Brain pericyte (primary cell): ENCODE measurements at regions not wholly inside any gene's neighbourhood (a gene's known extent, or its start where the extent isn't known, plus 50 kb on each side); places are given as distances from the start of the nearest gene placed in this dataset.

Experiments
- DNase-seq: peaks from one replicate; pipeline ENCODE4 v3.0.0-alpha.2; 2012; ENCODE audit warnings: low read depth, low spot score

- no peak for DNase-seq
Measured at GRCh38 chr16:47971225-47971624, 184.6 kb downstream of the ABCC12 start.

DNA sequence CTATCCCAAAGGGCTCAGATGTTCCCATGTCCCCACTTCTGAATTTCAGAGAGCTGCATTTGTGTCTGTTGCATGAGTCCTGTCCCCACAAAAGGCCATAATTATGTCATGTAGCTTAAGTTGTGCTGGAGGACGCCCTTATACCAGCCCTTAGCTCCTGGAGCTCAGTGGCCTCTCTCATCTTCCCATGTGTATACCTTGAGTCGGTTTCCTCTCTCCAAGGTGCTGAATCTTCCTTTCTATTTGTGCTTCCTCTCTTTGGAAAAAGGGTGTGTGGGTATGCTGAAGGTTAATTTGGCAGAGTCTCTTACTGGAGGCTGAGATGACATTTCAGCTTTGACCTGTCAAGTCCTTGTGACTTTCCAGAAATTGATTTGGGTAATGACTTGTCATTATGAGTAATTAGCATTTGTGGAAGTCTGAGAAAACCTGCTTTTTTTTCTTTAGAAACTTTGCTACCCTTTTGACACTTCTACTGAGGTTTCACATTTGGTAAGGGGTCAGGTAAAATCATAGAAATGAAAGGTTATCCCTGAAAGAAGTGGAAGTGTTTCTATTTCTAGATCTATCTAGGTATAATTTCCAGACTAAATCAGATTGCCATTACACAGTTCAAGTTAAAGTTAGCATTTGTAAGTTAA lies 185.4 kb downstream of the ABCC12 start:
- no peak for DNase-seq

GRCh38 chr16:47967374-47967773 lies 188.4 kb downstream of the ABCC12 start:
- no peak for DNase-seq

DNA sequence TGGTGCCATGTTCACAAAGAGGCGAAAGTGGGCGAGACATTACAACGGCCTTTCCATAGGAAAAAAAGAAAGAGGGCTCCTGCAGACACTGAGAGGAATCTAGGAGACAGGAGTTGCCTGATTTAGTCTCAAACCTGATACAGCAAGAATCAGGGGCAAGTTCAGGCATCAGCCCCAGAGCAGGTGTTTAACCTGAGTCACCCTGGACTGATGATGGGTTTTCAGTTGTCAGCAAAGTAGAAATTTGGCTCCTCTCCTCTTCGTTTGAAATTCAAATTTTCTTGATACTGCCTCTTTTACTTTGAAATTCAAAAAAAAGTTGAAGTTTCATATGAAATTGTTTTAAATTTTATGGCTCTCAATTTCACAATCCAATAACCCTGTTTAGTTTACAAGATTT lies 189.5 kb downstream of the ABCC12 start:
- DNase-seq = no peak

DNA sequence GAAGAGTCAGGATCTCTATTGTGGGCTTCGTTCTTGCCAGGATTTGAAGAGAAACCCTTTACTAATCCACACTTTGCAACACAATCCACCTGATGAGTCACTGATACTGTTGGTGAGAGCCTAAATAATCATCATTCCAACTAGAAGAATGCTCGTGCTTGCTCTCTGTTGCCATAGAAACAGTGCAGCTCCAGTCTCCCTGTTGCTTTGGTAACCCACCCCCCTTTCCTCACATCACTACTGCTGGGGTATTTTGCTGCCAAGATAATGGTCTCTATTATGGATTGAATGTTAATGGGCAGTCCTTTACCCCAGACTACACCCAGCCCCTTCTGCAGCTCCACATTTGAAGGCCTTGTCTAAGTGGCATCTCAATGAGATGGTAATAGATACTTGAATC lies 190.4 kb downstream of the ABCC12 start:
- DNase-seq = no peak

GRCh38 chr16:47958726-47959125 lies 197.1 kb downstream of the ABCC12 start:
- DNase-seq = no peak

DNA sequence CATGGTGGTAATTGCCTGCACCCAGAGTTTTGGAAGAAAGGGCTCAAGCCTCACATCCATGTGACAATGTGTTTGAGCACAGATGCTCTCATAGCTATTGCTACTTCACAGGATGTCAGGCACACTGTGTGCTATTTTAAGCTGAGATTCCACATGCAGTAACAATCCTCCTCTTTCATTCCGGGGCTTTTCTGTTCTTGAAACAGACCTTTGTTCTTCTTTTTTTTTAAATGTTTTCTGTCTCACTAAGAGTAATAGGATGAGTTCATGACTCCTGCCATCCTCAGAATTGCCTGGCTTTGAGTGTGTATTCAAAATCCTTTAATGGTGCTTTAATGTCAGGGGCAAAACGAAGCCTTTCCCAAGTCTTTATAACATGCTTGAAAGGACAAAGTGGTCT lies 198.9 kb downstream of the ABCC12 start:
- no peak for DNase-seq

DNA sequence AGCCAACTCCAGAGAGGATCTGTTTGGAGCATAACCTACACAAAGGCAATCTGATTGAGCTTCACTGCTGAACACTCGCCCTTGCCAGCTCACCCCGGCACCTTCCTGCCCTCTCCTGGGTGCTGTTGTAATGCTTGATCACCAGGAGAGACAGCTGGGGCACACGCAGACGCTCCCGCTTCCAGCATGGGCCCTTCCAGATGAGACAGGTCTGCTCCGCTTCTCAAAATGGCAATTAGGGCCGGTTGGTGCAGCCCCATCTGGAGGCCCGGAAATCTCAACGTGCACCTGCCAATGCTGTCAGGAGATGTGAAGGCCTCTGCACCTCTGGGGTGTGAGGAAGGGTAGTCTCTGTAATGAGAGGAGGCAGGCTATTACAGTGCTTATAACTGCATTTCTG lies 206.1 kb downstream of the ABCC12 start:
- DNase-seq = no peak

DNA sequence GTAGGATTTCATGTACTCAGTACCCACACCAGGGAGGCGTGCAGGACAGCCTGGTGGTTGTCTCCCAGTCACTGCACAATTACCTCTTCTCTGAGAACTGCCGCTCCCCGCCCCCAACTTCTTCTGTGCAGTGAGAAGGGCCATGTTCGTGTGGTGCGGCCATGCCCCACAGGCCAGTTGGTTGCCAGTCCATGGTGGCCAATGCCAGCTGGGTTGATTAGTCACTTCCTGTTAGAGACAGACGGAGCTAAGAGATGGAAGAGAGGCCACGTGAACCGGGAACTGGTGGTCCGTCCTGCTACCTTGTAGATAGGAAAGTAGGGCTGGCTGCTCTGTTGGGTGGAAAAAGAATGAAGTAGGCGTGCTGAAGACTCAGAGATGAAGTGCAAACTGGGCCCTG lies 206.5 kb downstream of the ABCC12 start:
- DNase-seq = no peak

DNA sequence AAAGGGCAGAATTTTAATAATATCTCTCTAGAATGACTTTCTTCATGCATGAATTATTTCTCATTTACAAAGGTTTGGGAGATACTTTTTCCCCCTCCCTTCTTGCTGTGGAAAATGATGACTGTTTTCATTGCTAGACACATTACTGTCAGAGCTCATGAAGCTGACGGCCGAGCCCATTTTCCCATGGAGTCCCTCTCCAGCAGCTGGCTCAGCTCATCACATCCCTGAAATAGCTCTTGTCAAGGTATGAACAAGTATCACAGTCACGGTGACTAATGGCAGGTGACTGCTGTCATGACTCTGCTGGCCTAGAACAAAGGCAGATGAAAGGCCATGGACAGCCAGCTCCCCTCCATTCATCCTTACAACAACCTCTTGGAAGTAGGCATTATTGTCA lies 208.1 kb downstream of the ABCC12 start:
- no peak for DNase-seq

GRCh38 chr16:47946092-47946491 lies 209.7 kb downstream of the ABCC12 start:
- no peak for DNase-seq

DNA sequence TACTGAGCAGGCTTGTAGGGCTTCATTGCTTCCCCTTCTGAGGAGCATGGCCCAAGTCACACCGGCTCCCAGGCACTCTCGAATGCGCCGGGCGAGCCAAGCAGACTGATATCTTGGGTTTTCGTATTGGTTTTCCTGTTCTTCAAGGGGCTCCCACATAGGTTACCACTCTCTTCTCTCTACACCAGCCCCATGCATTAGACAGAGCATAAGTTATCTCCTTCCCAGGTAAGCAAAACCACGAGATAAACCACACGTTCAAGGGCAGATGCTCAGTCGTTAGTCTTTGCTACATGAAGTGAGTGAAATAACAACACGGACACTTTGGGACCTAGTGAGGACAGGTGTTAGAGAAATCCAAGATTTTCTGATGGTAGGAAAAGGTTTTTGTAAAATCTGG lies 211.2 kb downstream of the ABCC12 start:
- no peak for DNase-seq

DNA sequence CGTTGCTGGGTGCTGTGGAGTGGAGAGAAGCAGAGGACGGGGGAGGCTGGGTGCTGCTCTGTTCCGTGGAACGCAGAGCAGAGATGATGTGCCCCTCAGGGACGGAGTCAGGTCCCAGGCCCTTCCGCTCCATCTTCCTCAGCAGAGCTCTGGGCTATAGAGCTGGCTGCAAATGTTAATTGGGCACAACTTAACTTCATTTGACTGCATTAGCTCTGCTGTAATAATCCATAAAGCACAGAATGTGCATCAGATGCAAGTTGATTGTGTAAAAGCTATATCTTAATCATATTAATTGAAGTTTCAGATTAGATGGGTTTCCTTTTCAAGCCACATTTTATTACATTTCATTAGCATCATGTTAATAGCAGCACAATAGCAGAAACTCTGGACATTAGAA lies 212.6 kb downstream of the ABCC12 start:
- DNase-seq = no peak

DNA sequence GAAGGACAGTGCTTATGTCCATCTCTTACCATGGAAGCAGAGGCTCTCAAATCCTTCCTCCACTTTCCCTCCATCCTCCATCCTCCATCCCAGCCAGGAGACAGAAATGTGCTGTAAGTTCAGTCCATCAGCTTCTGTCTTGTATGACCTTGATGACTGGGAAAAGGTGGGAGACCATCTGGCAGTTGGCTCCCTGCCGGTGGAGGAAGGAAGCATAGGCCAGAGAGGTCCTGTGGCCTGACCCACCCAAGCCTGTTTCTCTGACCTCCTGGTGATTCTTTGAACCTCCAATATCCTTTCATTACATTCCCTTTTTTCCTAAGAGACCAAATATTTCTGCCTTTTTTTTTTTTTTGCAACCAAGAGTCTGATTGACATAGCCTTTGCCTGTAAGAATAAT lies 215.3 kb downstream of the ABCC12 start:
- no peak for DNase-seq

DNA sequence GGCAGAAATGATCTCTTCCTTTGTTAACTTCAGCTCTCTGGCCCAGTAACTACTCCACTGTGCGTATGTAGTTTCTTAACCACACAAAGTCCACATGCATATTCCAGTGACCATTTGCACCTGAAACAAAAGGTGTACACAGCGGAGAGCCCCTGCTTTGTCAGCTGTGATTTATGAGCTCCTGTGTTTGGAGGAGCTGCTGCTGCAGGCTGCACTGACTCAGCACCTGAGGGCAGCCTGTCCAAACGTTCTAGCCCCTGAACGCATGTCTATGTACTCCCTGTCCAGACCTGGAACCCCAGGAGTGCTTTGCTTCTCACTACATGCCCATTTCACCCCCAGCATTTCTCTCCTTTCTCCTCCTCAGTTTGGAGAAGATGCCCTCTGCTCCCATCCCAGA lies 216.1 kb downstream of the ABCC12 start:
- DNase-seq = no peak

DNA sequence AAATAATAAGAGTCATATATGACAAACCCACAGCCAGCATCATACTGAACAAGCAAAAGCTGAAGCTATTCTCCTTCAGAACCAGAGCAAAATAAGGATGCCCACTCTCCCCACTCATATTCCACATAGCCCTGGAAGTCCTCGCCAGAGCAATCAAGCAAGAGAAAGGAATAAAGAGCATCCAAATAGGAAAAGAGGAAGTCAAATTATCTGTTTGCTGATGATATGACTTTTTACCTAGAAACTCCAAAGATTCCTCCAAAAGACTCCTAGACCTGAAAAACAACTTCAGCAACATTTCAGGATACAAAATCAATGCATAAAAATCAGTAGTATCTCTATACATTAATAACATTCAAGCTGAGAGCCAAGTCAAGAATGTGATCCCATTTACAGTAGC lies 217.5 kb downstream of the ABCC12 start:
- DNase-seq = no peak

- no peak for DNase-seq
Measured at GRCh38 chr16:47928008-47928407, 227.8 kb downstream of the ABCC12 start.

GRCh38 chr16:47927330-47927729 lies 228.5 kb downstream of the ABCC12 start:
- DNase-seq = no peak

GRCh38 chr16:47925811-47926460 lies 229.9 kb downstream of the ABCC12 start:
- DNase-seq = no peak

DNA sequence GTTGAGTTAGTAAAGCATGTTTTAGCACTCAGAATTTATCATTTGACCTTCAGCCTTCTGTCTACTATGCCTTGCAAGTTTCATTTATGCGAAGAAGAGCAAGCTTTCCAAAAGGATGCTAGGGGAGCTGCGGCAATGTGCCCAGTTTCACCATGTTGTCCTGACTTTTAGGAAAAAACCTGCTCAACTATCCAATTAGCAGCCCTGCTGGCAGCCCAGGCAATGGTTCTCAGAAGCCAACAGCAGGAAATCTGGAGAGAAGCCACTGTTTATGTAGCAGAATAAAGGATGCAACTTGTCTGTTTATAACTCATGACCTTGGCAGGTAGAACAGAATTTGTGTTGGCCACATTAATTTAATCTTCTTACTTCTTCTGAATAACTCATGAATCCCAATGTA lies 230.8 kb downstream of the ABCC12 start:
- no peak for DNase-seq

GRCh38 chr16:47921535-47921934 lies 234.3 kb downstream of the ABCC12 start:
- no peak for DNase-seq

GRCh38 chr16:47920709-47921108 lies 235.1 kb downstream of the ABCC12 start:
- no peak for DNase-seq

GRCh38 chr16:47917118-47917517 lies 238.7 kb downstream of the ABCC12 start:
- DNase-seq = no peak

DNA sequence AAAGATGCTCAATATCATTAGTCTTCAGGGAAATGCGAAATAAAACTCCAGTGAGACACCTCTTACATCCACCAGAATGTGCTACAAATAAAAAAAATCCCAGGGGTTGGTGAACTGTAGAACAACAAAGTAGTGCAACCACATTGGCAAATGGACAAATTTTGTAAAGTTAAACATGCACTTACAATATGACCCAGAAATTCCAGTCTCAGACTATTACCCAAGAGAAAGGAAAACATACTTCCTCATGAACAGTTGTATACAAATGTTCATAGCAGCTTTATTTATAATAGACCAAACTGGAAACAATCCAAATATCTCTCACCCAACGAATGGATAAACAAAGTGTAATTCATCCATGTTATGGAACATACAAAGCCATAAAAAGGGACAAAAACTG lies 239.5 kb downstream of the ABCC12 start:
- no peak for DNase-seq
